ENCODE measurements at regions not wholly inside any gene's neighbourhood (a gene's known extent, or its start where the extent isn't known, plus 50 kb on each side); places are given as distances from the start of the nearest gene placed in this dataset.

- DNase-seq (ENCODE audit: low read depth, low spot score) (no peak), FAIRE-seq (no peak)
- no peaks in the 10 kb centered on the region for H3K36me3 ChIP-seq (ENCODE audit: control insufficient read depth in 2 of 2, extremely low read depth in 1 of 2, insufficient read depth in 2 of 2, low read length in 2 of 2)
- H3K4me1 ChIP-seq (ENCODE audit: control insufficient read depth, extremely low read depth, insufficient read depth, low read length), result no peaks in the 10 kb centered on the region
- CTCF ChIA-PET, result no interaction called here
- no peak overlapping the region for H3K4me3 ChIP-seq (replicated peaks in 1 of 3; ENCODE audit: insufficient read depth in 1 of 3, low read depth in 1 of 3, low read length in 3 of 3)
- no peaks in the 10 kb centered on the region for H3K27me3 ChIP-seq (ENCODE audit: control insufficient read depth in 2 of 2, insufficient read depth in 2 of 2, low read length in 2 of 2)
- H3K4me2 ChIP-seq (ENCODE audit: insufficient read depth, low read length), result no peak overlapping the region
- no peak overlapping the region for H3K9ac ChIP-seq (replicated peaks; ENCODE audit: extremely low read depth, insufficient read depth, low read length)
- no TSS peak for BruUV-seq (replicated peaks)
- no peaks in the 10 kb centered on the region for H4K20me1 ChIP-seq (replicated peaks; ENCODE audit: control insufficient read depth, extremely low read depth, insufficient read depth, low read length)
- H2AFZ ChIP-seq (ENCODE audit: low read depth, low read length), result no peak overlapping the region
- intact Hi-C loops (cut with micrococcal nuclease), result no loop called here
- no peaks in the 10 kb centered on the region for H3K79me2 ChIP-seq (ENCODE audit: control insufficient read depth, insufficient read depth, low read length)
- POLR2A ChIA-PET, result no interaction called here
- dilution Hi-C loops (cut with MboI; ENCODE audit: extremely low pct_ligation_motif_present, low sequenced_read_pairs), result no loop called here
- TF ChIP-seq CTCF (IDR thresholded peaks at IDR 0.05; ENCODE audit: extremely low read depth in 1 of 2, insufficient read depth in 1 of 2, low read depth in 1 of 2, low read length in 2 of 2) (no peak), POLR2AphosphoS5 (IDR thresholded peaks at IDR 0.05; ENCODE audit: insufficient read depth, low read depth, low read length) (no peak)
- no peak overlapping the region for H3K27ac ChIP-seq (ENCODE audit: insufficient read depth, low read depth, low read length)
- no peaks in the 10 kb centered on the region for H3K9me1 ChIP-seq (replicated peaks; ENCODE audit: control insufficient read depth, extremely low read depth, insufficient read depth, low read length)
- H3K9me3 ChIP-seq (replicated peaks; ENCODE audit: control insufficient read depth, insufficient read depth, low read length), result peaks cover 4% of the 10 kb centered on the region
Measured at GRCh38 chr1:106843518-106843917, 213.0 kb upstream of the PRMT6 start.

GRCh38 chr1:106846656-106847055, 209.8 kb upstream of the PRMT6 start:
- Histone ChIP-seq H4K20me1 (replicated peaks; ENCODE audit: control insufficient read depth, extremely low read depth, insufficient read depth, low read length) (no peaks in the 10 kb centered on the region), H3K36me3 (ENCODE audit: control insufficient read depth in 2 of 2, extremely low read depth in 1 of 2, insufficient read depth in 2 of 2, low read length in 2 of 2) (no peaks in the 10 kb centered on the region), H3K9me3 (replicated peaks; ENCODE audit: control insufficient read depth, insufficient read depth, low read length) (no peaks in the 10 kb centered on the region), H3K79me2 (ENCODE audit: control insufficient read depth, insufficient read depth, low read length) (no peaks in the 10 kb centered on the region), H2AFZ (ENCODE audit: low read depth, low read length) (no peak overlapping the region), H3K27me3 (ENCODE audit: control insufficient read depth in 2 of 2, insufficient read depth in 2 of 2, low read length in 2 of 2) (no peaks in the 10 kb centered on the region), H3K9me1 (replicated peaks; ENCODE audit: control insufficient read depth, extremely low read depth, insufficient read depth, low read length) (no peaks in the 10 kb centered on the region), H3K4me2 (ENCODE audit: insufficient read depth, low read length) (no peak overlapping the region), H3K4me3 (replicated peaks in 1 of 3; ENCODE audit: insufficient read depth in 1 of 3, low read depth in 1 of 3, low read length in 3 of 3) (no peak overlapping the region), H3K9ac (replicated peaks; ENCODE audit: extremely low read depth, insufficient read depth, low read length) (no peak overlapping the region), H3K4me1 (ENCODE audit: control insufficient read depth, extremely low read depth, insufficient read depth, low read length) (no peaks in the 10 kb centered on the region), H3K27ac (ENCODE audit: insufficient read depth, low read depth, low read length) (no peak overlapping the region)
- no peak for TF ChIP-seq MYC (IDR thresholded peaks at IDR 0.05; ENCODE audit: low read depth, low read length)
- TF ChIP-seq CTCF (IDR thresholded peaks at IDR 0.05; ENCODE audit: extremely low read depth in 1 of 2, insufficient read depth in 1 of 2, low read depth in 1 of 2, low read length in 2 of 2), result no peak
- TF ChIP-seq EZH2 (IDR thresholded peaks at IDR 0.05; ENCODE audit: borderline replicate concordance, low read depth, low read length, severe bottlenecking), result no peak
- no peak for TF ChIP-seq POLR2AphosphoS5 (IDR thresholded peaks at IDR 0.05; ENCODE audit: insufficient read depth, low read depth, low read length)
- TF ChIP-seq POLR2A (IDR thresholded peaks at IDR 0.05; ENCODE audit: low read depth, low read length), result no peak
- TF ChIP-seq JUN (IDR thresholded peaks at IDR 0.05; ENCODE audit: borderline replicate concordance, insufficient read depth, insufficient read length, low read depth), result no peak
- no peak for TF ChIP-seq GATA2 (IDR thresholded peaks at IDR 0.05; ENCODE audit: insufficient read depth, insufficient read length, low read depth, low read length)
- no peak for TF ChIP-seq FOS (IDR thresholded peaks at IDR 0.05; ENCODE audit: borderline replicate concordance, insufficient read depth, low read length)
- TF ChIP-seq MAX (IDR thresholded peaks at IDR 0.05; ENCODE audit: insufficient read depth, insufficient read length), result no peak
- DNase-seq (ENCODE audit: low read depth, low spot score) (no peak), FAIRE-seq (no peak)
- BruUV-seq (replicated peaks), result no TSS peak
- dilution Hi-C loops (cut with MboI; ENCODE audit: extremely low pct_ligation_motif_present, low sequenced_read_pairs) (no loop called here), intact Hi-C loops (cut with micrococcal nuclease) (no loop called here)
- CTCF ChIA-PET, result no interaction called here
- POLR2A ChIA-PET, result no interaction called here

Measured in endothelial cell of umbilical vein (primary cell).